Fibroblast of villous mesenchyme (primary cell): ENCODE measurements at regions not wholly inside any gene's neighbourhood (a gene's known extent, or its start where the extent isn't known, plus 50 kb on each side); places are given as distances from the start of the nearest gene placed in this dataset.

Source experiments
- DNase-seq: peaks from one replicate; pipeline ENCODE4 v3.0.0-alpha.2; 2010; ENCODE audit warnings: low read depth
- H3K4me3 ChIP-seq: 2 replicates; pipeline ENCODE4 v1.5.1; 2011; ENCODE audit warnings: low read depth, mild to moderate bottlenecking, low read length
- TF ChIP-seq, protein P1 (sequence below): IDR thresholded peaks from 2 replicates; pipeline ENCODE4 v1.5.1; 2012; ENCODE audit warnings: low read depth, mild to moderate bottlenecking, low read length; ENCODE audit not compliant: insufficient read depth

GRCh38 chr9:89770531-89771174 lies 165.8 kb downstream of the GADD45G start:
- no peak overlapping the region for H3K4me3 ChIP-seq
- DNase-seq = no peak
- TF ChIP-seq, protein P1, sequence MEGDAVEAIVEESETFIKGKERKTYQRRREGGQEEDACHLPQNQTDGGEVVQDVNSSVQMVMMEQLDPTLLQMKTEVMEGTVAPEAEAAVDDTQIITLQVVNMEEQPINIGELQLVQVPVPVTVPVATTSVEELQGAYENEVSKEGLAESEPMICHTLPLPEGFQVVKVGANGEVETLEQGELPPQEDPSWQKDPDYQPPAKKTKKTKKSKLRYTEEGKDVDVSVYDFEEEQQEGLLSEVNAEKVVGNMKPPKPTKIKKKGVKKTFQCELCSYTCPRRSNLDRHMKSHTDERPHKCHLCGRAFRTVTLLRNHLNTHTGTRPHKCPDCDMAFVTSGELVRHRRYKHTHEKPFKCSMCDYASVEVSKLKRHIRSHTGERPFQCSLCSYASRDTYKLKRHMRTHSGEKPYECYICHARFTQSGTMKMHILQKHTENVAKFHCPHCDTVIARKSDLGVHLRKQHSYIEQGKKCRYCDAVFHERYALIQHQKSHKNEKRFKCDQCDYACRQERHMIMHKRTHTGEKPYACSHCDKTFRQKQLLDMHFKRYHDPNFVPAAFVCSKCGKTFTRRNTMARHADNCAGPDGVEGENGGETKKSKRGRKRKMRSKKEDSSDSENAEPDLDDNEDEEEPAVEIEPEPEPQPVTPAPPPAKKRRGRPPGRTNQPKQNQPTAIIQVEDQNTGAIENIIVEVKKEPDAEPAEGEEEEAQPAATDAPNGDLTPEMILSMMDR = no peak

GRCh38 chr9:89771205-89771604 lies 166.4 kb downstream of the GADD45G start:
- H3K4me3 ChIP-seq = no peak overlapping the region
- no peak for DNase-seq
- TF ChIP-seq, protein P1 = no peak

DNA sequence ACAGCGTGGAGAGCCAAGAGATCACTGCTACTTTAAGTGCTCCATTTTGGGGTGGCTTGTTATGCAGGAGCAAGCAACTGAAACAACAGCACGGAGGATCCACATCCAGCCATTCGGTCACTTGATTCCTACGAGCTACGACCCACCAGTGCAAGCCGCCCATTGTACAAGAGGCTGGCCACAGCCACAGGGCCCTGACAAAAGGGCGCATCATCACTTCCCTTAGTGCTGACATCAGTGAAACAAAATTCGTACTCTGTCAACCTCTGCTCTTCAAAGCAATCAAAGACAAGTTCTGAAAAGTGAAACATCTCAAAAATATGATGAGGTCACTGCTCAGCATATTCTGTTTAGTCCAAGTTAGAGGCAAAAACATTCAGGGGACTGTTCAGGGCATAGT lies 168.4 kb downstream of the GADD45G start:
- TF ChIP-seq, protein P1 = no peak
- H3K4me3 ChIP-seq = no peak overlapping the region
- DNase-seq = no peak

DNA sequence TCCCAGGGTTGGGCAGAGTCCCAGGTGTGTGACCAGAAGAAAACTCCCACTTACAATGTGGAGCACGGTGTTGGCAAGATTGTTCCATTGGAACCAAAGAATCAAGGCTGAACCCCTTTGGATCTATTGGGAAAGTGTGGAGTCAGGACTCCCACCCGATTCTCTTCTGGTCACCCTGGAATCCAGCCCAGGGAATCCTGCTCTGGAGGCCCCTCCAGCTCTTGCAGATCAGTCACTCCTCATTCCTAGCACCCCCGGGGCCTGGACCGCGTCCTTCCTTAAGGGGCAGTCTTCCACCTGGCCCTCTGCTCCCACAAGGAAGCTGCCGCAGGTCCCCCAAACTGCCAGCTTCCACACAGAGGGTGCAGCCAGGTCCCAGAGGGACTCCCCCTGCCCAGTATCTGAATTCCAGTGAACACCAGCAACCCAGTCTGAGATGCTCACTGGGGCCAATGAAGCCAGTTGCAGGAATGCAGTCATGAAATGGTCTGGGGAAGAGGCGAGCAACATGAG lies 170.1 kb downstream of the GADD45G start:
- TF ChIP-seq, protein P1 = no peak
- H3K4me3 ChIP-seq = no peak overlapping the region
- no peak for DNase-seq

DNA sequence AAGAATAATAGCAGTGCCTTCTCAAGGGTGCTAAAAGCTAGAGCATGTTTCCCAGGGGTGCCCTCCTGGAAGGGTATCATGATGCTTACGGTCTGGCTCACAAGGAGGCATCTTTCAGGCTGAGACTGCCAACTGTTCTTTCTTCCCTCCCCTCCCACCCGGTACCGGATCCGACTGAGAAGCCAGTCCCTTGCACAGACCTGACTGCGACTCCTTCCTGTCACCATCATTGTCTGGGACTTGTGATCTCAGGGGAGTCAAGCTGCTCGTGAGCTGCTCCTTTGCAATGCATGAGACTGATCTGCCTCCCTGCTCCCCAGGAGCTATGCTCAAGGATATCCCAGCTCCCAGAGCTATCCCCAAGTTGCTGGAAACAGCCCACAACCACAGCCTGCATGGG lies 170.8 kb downstream of the GADD45G start:
- no peak overlapping the region for H3K4me3 ChIP-seq
- DNase-seq = no peak
- TF ChIP-seq, protein P1 = no peak

GRCh38 chr9:89776795-89777525 lies 172.1 kb downstream of the GADD45G start:
- TF ChIP-seq, protein P1 = no peak
- DNase-seq = no peak
- H3K4me3 ChIP-seq = no peak overlapping the region
